Natural killer cell (primary cell): ENCODE measurements at regions not wholly inside any gene's neighbourhood (a gene's known extent, or its start where the extent isn't known, plus 50 kb on each side); places are given as distances from the start of the nearest gene placed in this dataset.

Experiments
- ATAC-seq, 3 donors: fragments of 150-1000 bp in 2 of 3; fragments of 200-7000 bp in 1 of 3; cut with Tn5 transposase; 1 replicate in 1 of 3; 2 replicates in 2 of 3; pipeline ENCODE4 v1.10.0; 2021; ENCODE audit warnings: mild to moderate bottlenecking in 2 of 3, moderate library complexity in 2 of 3
- DNase-seq, 2 donors: peaks; one replicate each; pipeline versions ENCODE4 v3.0.0 to v3.0.0-alpha.2; 2013 to 2021; ENCODE audit warnings: mixed read lengths in 1 of 2
- H3K27ac ChIP-seq: one replicate; pipeline ENCODE4 v1.5.1; 2013; ENCODE audit warnings: mild to moderate bottlenecking, low read length
- H3K27me3 ChIP-seq: one replicate; pipeline ENCODE4 v1.6.1; 2013; ENCODE audit warnings: low read length; ENCODE audit not compliant: control insufficient read depth, insufficient read depth
- H3K36me3 ChIP-seq: one replicate; pipeline ENCODE4 v1.6.1; 2013; ENCODE audit warnings: low read length; ENCODE audit not compliant: control insufficient read depth, insufficient read depth
- H3K4me1 ChIP-seq: one replicate; pipeline ENCODE4 v1.6.1; 2013; ENCODE audit warnings: low read length; ENCODE audit not compliant: control insufficient read depth, insufficient read depth
- H3K4me3 ChIP-seq: one replicate; pipeline ENCODE4 v1.5.1; 2013; ENCODE audit warnings: low read length
- H3K9me3 ChIP-seq: one replicate; pipeline ENCODE4 v1.6.1; 2013; ENCODE audit warnings: low read length; ENCODE audit not compliant: control insufficient read depth, insufficient read depth
- H3K27ac Mint-ChIP-seq, 2 donors: one replicate each; pipeline ENCODE4 v1.8.0; 2022; ENCODE audit warnings: mild to moderate bottlenecking in 2 of 2, mixed read lengths in 2 of 2, moderate library complexity in 1 of 2
- H3K27me3 Mint-ChIP-seq, 2 donors: one replicate each; pipeline ENCODE4 v1.8.0; 2022; ENCODE audit warnings: low read depth in 2 of 2, mixed read lengths in 2 of 2
- H3K36me3 Mint-ChIP-seq: one replicate; pipeline ENCODE4 v1.8.0; 2022; ENCODE audit warnings: mixed read lengths
- H3K4me1 Mint-ChIP-seq, 2 donors: one replicate each; pipeline ENCODE4 v1.8.0; 2022; ENCODE audit warnings: mixed read lengths in 2 of 2
- H3K4me3 Mint-ChIP-seq: one replicate; pipeline ENCODE4 v1.8.0; 2022; ENCODE audit warnings: mild to moderate bottlenecking, moderate library complexity, mixed read lengths
- H3K9me3 Mint-ChIP-seq, 2 donors: one replicate each; pipeline ENCODE4 v1.8.0; 2022; ENCODE audit warnings: mixed read lengths in 2 of 2
- WGBS: methylation state at CpG from one replicate; pipeline ENCODE4 v1.1.7; 2013; ENCODE audit warnings: missing lambda C conversion rate; ENCODE audit not compliant: insufficient coverage; 5-methylcytosine and 5-hydroxymethylcytosine counted together
- intact Hi-C: fragments of 100-400 bp; cut with micrococcal nuclease; formaldehyde crosslinking; loops from one replicate; pipeline ENCODE4 v1.14.2; 2022
- TF ChIP-seq, protein P1 (sequence below): fragments of 200-600 bp; IDR thresholded peaks from one replicate; pipeline ENCODE4 v1.8.0; 2022; ENCODE audit warnings: antibody characterized with exemption

DNA sequence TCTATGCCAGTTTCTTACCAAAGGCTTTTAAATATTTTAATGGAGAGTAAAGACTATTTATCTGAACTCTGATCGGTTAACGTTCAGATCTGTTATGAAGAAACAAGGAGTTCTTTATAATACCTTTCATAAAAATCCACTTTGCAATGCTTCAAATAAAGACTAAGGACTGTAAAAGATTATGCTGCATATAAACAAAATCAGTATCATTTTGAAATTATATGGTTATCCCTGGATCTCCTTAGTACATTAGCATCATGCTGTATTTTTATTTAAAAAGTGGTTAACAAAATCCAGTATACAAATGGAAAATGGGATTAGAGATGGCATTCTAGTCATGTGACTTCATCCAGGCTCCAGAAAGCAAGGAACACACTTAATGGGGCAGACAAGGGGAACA, 386.8 kb downstream of the LMO4 start:
- no peak for DNase-seq
- Histone ChIP-seq H3K27ac (no peak overlapping the region), H3K4me1 (no peaks in the 10 kb centered on the region), H3K4me3 (no peak overlapping the region), H3K27me3 (no peaks in the 10 kb centered on the region), H3K9me3 (no peaks in the 10 kb centered on the region), H3K36me3 (no peaks in the 10 kb centered on the region)
- no peak for ATAC-seq
- TF ChIP-seq, protein P1, sequence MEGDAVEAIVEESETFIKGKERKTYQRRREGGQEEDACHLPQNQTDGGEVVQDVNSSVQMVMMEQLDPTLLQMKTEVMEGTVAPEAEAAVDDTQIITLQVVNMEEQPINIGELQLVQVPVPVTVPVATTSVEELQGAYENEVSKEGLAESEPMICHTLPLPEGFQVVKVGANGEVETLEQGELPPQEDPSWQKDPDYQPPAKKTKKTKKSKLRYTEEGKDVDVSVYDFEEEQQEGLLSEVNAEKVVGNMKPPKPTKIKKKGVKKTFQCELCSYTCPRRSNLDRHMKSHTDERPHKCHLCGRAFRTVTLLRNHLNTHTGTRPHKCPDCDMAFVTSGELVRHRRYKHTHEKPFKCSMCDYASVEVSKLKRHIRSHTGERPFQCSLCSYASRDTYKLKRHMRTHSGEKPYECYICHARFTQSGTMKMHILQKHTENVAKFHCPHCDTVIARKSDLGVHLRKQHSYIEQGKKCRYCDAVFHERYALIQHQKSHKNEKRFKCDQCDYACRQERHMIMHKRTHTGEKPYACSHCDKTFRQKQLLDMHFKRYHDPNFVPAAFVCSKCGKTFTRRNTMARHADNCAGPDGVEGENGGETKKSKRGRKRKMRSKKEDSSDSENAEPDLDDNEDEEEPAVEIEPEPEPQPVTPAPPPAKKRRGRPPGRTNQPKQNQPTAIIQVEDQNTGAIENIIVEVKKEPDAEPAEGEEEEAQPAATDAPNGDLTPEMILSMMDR, result no peak
- Mint-ChIP-seq H3K4me1 (no peaks in the 10 kb centered on the region), H3K4me3 (no peak overlapping the region), H3K27me3 (peaks cover 0 to 2% of the 10 kb centered on the region in 2 donors), H3K27ac (no peak overlapping the region), H3K36me3 (no peaks in the 10 kb centered on the region), H3K9me3 (peaks cover 0 to 3% of the 10 kb centered on the region in 2 donors)
- no CpG with 5 or more reads among the region's 2 CpGs for WGBS
- intact Hi-C loops, result no loop called here

- WGBS, result no CpG with 5 or more reads among the region's 2 CpGs
These were observed 388.5 kb downstream of the LMO4 start for GRCh38 chr1:87717157-87717670.

GRCh38 chr1:87718241-87718950, 389.7 kb downstream of the LMO4 start:
- H3K9me3 ChIP-seq, result no peaks in the 10 kb centered on the region
- H3K27ac ChIP-seq, result no peak overlapping the region
- Mint-ChIP-seq H3K27ac (no peak overlapping the region), H3K27me3 (peaks cover 0 to 2% of the 10 kb centered on the region in 2 donors), H3K9me3 (no peaks in the 10 kb centered on the region), H3K4me1 (no peaks in the 10 kb centered on the region), H3K36me3 (no peaks in the 10 kb centered on the region), H3K4me3 (no peak overlapping the region)
- intact Hi-C loops, result no loop called here
- no peak overlapping the region for H3K4me3 ChIP-seq
- no peaks in the 10 kb centered on the region for H3K36me3 ChIP-seq
- no peaks in the 10 kb centered on the region for H3K4me1 ChIP-seq
- H3K27me3 ChIP-seq, result no peaks in the 10 kb centered on the region
- DNase-seq (no peak), ATAC-seq (no peak)
- TF ChIP-seq, protein P1, result no peak
- WGBS, result 100% methylated on average over 1 of the region's 1 CpG

More at GRCh38 chr1:87717157-87717670, 388.5 kb downstream of the LMO4 start:
- Histone ChIP-seq H3K36me3 (no peaks in the 10 kb centered on the region), H3K27ac (no peak overlapping the region), H3K27me3 (no peaks in the 10 kb centered on the region), H3K4me1 (no peaks in the 10 kb centered on the region), H3K4me3 (no peak overlapping the region), H3K9me3 (no peaks in the 10 kb centered on the region)
- H3K4me3 Mint-ChIP-seq, result no peak overlapping the region
- intact Hi-C loops, result no loop called here
- no peaks in the 10 kb centered on the region for H3K9me3 Mint-ChIP-seq
- TF ChIP-seq, protein P1, result no peak
- peaks cover 0 to 2% of the 10 kb centered on the region in 2 donors for H3K27me3 Mint-ChIP-seq
- no peaks in the 10 kb centered on the region for H3K4me1 Mint-ChIP-seq
- no peak overlapping the region for H3K27ac Mint-ChIP-seq
- no peaks in the 10 kb centered on the region for H3K36me3 Mint-ChIP-seq
- ATAC-seq, result no peak
- DNase-seq, result no peak

- Histone ChIP-seq H3K27me3 (no peaks in the 10 kb centered on the region), H3K36me3 (no peaks in the 10 kb centered on the region)
- 58% methylated on average over 1 of the region's 3 CpGs for WGBS
These were observed 391.0 kb downstream of the LMO4 start for GRCh38 chr1:87719658-87720057.

More at GRCh38 chr1:87719658-87720057, 391.0 kb downstream of the LMO4 start:
- Histone ChIP-seq H3K4me3 (no peak overlapping the region), H3K9me3 (no peaks in the 10 kb centered on the region), H3K4me1 (no peaks in the 10 kb centered on the region), H3K27ac (no peak overlapping the region)
- H3K9me3 Mint-ChIP-seq, result no peaks in the 10 kb centered on the region
- no peak overlapping the region for H3K4me3 Mint-ChIP-seq
- H3K36me3 Mint-ChIP-seq, result no peaks in the 10 kb centered on the region
- no peak for DNase-seq
- intact Hi-C loops, result no loop called here
- no peaks in the 10 kb centered on the region for H3K4me1 Mint-ChIP-seq
- TF ChIP-seq, protein P1, result no peak
- ATAC-seq, result no peak
- no peak overlapping the region for H3K27ac Mint-ChIP-seq
- peaks cover 0 to 2% of the 10 kb centered on the region in 2 donors for H3K27me3 Mint-ChIP-seq
